Endodermal cell (in vitro differentiated cells): ENCODE measurements at regions not wholly inside any gene's neighbourhood (a gene's known extent, or its start where the extent isn't known, plus 50 kb on each side); places are given as distances from the start of the nearest gene placed in this dataset.

Experiments
- DNase-seq: peaks from one replicate; pipeline ENCODE4 v3.0.0-alpha.2; 2017
- H3K27ac ChIP-seq: 2 replicates; pipeline ENCODE4 v1.5.1; 2013; ENCODE audit warnings: mild to moderate bottlenecking, low read depth, low read length, moderate library complexity
- H3K27me3 ChIP-seq: 2 replicates; pipeline ENCODE4 v1.6.1; 2013; ENCODE audit warnings: mild to moderate bottlenecking, low read length, moderate library complexity; ENCODE audit not compliant: insufficient read depth, control insufficient read depth, poor library complexity, severe bottlenecking
- H3K36me3 ChIP-seq: 2 replicates; pipeline ENCODE4 v1.7.0; 2013; ENCODE audit warnings: mild to moderate bottlenecking, low read length, moderate library complexity; ENCODE audit not compliant: control insufficient read depth, insufficient read depth
- H3K4me1 ChIP-seq: one replicate; pipeline ENCODE4 v1.7.0; 2013; ENCODE audit warnings: low read length; ENCODE audit not compliant: control insufficient read depth, insufficient read depth
- H3K4me3 ChIP-seq: 2 replicates; pipeline ENCODE4 v1.5.1; 2013; ENCODE audit warnings: mild to moderate bottlenecking, low read length, moderate library complexity
- H3K9ac ChIP-seq: 2 replicates; pipeline ENCODE4 v1.6.1; 2013; ENCODE audit warnings: mild to moderate bottlenecking, low read length, moderate library complexity; ENCODE audit not compliant: poor library complexity, severe bottlenecking; ENCODE audit errors: extremely low read depth
- H3K9me3 ChIP-seq: 2 replicates; pipeline ENCODE4 v1.6.1; 2013; ENCODE audit warnings: mild to moderate bottlenecking, low read length, moderate library complexity; ENCODE audit not compliant: control insufficient read depth
- H3K27ac Mint-ChIP-seq: 2 replicates; pipeline ENCODE4 v1.8.0; 2020; ENCODE audit warnings: mixed read lengths
- H3K27me3 Mint-ChIP-seq: 2 replicates; pipeline ENCODE4 v1.8.0; 2021; ENCODE audit warnings: mild to moderate bottlenecking, mixed read lengths; ENCODE audit not compliant: insufficient read depth
- H3K36me3 Mint-ChIP-seq: 2 replicates; pipeline ENCODE4 v1.8.0; 2020; ENCODE audit warnings: low read depth, mixed read lengths
- H3K4me1 Mint-ChIP-seq: 2 replicates; pipeline ENCODE4 v1.8.0; 2020; ENCODE audit warnings: mixed read lengths
- H3K4me3 Mint-ChIP-seq: 2 replicates; pipeline ENCODE4 v1.8.0; 2020; ENCODE audit warnings: mild to moderate bottlenecking, moderate library complexity, mixed read lengths
- H3K9me3 Mint-ChIP-seq: 2 replicates; pipeline ENCODE4 v1.8.0; 2020; ENCODE audit warnings: mild to moderate bottlenecking, mixed read lengths
- CTCF ChIP-seq: fragments of 200-600 bp; sonication (generic); conservative IDR thresholded peaks from 2 replicates; pipeline ENCODE4 v1.5.0; 2021; ENCODE audit warnings: antibody characterized with exemption, mild to moderate bottlenecking
- WGBS, 2 experiments: methylation state at CpG; one replicate each; pipeline versions ENCODE4 v1.1.5 to v1.1.7; 2013; ENCODE audit warnings: missing lambda C conversion rate in 2 of 2, mixed read lengths in 1 of 2; ENCODE audit not compliant: insufficient coverage in 1 of 2, insufficient read length in 1 of 2; 5-methylcytosine and 5-hydroxymethylcytosine counted together

GRCh38 chr20:4067600-4068261, 52.4 kb upstream of the RNF24 start:
- Histone ChIP-seq H3K4me3 (no peak overlapping the region), H3K4me1 (peaks cover 2% of the 10 kb centered on the region), H3K36me3 (no peaks in the 10 kb centered on the region), H3K9ac (no peak overlapping the region), H3K27ac (no peak overlapping the region), H3K9me3 (peaks cover 6% of the 10 kb centered on the region), H3K27me3 (no peaks in the 10 kb centered on the region)
- TF ChIP-seq CTCF, result no peak
- no peak overlapping the region for H3K27ac Mint-ChIP-seq
- peak; percentile 26 for DNase-seq
- H3K9me3 Mint-ChIP-seq, result no peaks in the 10 kb centered on the region
- H3K4me1 Mint-ChIP-seq, result peaks cover 38% of the 10 kb centered on the region
- H3K27me3 Mint-ChIP-seq, result peaks cover 4% of the 10 kb centered on the region
- no peaks in the 10 kb centered on the region for H3K36me3 Mint-ChIP-seq
- H3K4me3 Mint-ChIP-seq, result no peak overlapping the region
- 92 to 94% methylated on average over 7 to 8 of the region's 8 CpGs for WGBS, 2 experiments

GRCh38 chr20:4066551-4066950, 51.2 kb upstream of the RNF24 start:
- 91 to 98% methylated on average over 4 to 5 of the region's 5 CpGs for WGBS, 2 experiments
- Histone ChIP-seq H3K27me3 (no peaks in the 10 kb centered on the region), H3K27ac (no peak overlapping the region), H3K4me3 (no peak overlapping the region), H3K36me3 (no peaks in the 10 kb centered on the region), H3K9me3 (peaks cover 6% of the 10 kb centered on the region), H3K4me1 (peaks cover 2% of the 10 kb centered on the region), H3K9ac (no peak overlapping the region)
- no peaks in the 10 kb centered on the region for H3K9me3 Mint-ChIP-seq
- no peak for DNase-seq
- H3K4me1 Mint-ChIP-seq, result peaks cover 34% of the 10 kb centered on the region
- no peak for TF ChIP-seq CTCF
- H3K36me3 Mint-ChIP-seq, result no peaks in the 10 kb centered on the region
- peaks cover 4% of the 10 kb centered on the region for H3K27me3 Mint-ChIP-seq
- no peak overlapping the region for H3K27ac Mint-ChIP-seq
- no peak overlapping the region for H3K4me3 Mint-ChIP-seq

- H3K27ac ChIP-seq, result no peak overlapping the region
- H3K27ac Mint-ChIP-seq, result no peak overlapping the region
- peaks cover 3% of the 10 kb centered on the region for H3K9me3 ChIP-seq
- peaks cover 2% of the 10 kb centered on the region for H3K4me1 ChIP-seq
- H3K36me3 ChIP-seq, result no peaks in the 10 kb centered on the region
- H3K9me3 Mint-ChIP-seq, result no peaks in the 10 kb centered on the region
- H3K36me3 Mint-ChIP-seq, result no peaks in the 10 kb centered on the region
- no peak overlapping the region for H3K4me3 Mint-ChIP-seq
- H3K9ac ChIP-seq, result no peak overlapping the region
- no peaks in the 10 kb centered on the region for H3K27me3 ChIP-seq
- DNase-seq, result no peak
- H3K4me3 ChIP-seq, result no peak overlapping the region
- no peak for TF ChIP-seq CTCF
- peaks cover 2% of the 10 kb centered on the region for H3K27me3 Mint-ChIP-seq
- peaks cover 35% of the 10 kb centered on the region for H3K4me1 Mint-ChIP-seq
- WGBS, 2 experiments, result 98 to 100% methylated on average over 1 to 2 of the region's 2 CpGs
Measured at GRCh38 chr20:4065391-4065844, 50.1 kb upstream of the RNF24 start.
